ENCODE measurements at regions not wholly inside any gene's neighbourhood (a gene's known extent, or its start where the extent isn't known, plus 50 kb on each side); places are given as distances from the start of the nearest gene placed in this dataset.
A peak's percentile ranks its signal among the peaks of the same experiment; 100 is the strongest.
"Not testable (repeated sequence)": the region's sequence is repeated elsewhere in the genome, so short reads cannot be mapped to it uniquely, and the experiment has no call there.

GRCh38 chr7:115613836-115614235 is 416.7 kb downstream of the TFEC start:
- DNase-seq (ENCODE audit: low read depth): no peak
- in situ Hi-C loops (cut with HindIII; ENCODE audit: low pct_unique_long_range_greater_than_20kb, low sequenced_read_pairs): no loop called here

GRCh38 chr7:115603416-115603815 is 427.1 kb downstream of the TFEC start:
- no peak for DNase-seq (ENCODE audit: low read depth)

GRCh38 chr7:115600207-115600606 is 430.4 kb downstream of the TFEC start:
- no peak for DNase-seq (ENCODE audit: low read depth)
- in situ Hi-C loops (cut with HindIII; ENCODE audit: low pct_unique_long_range_greater_than_20kb, low sequenced_read_pairs): no loop called here

More at GRCh38 chr7:115603416-115603815, 427.1 kb downstream of the TFEC start:
- in situ Hi-C loops (cut with HindIII; ENCODE audit: low pct_unique_long_range_greater_than_20kb, low sequenced_read_pairs): no loop called here

GRCh38 chr7:115599184-115599583 is 431.4 kb downstream of the TFEC start:
- in situ Hi-C loops (cut with HindIII; ENCODE audit: low pct_unique_long_range_greater_than_20kb, low sequenced_read_pairs); DNase-seq (ENCODE audit: low read depth): not testable (repeated sequence)

- in situ Hi-C loops (cut with HindIII; ENCODE audit: low pct_unique_long_range_greater_than_20kb, low sequenced_read_pairs); DNase-seq (ENCODE audit: low read depth): not testable (repeated sequence)
Observed at GRCh38 chr7:115597220-115597619, 433.3 kb downstream of the TFEC start.

- no peak for DNase-seq (ENCODE audit: low read depth)
- in situ Hi-C loops (cut with HindIII; ENCODE audit: low pct_unique_long_range_greater_than_20kb, low sequenced_read_pairs): no loop called here
Observed at GRCh38 chr7:115593111-115593510, 437.5 kb downstream of the TFEC start.

GRCh38 chr7:115585015-115585718 is 445.4 kb downstream of the TFEC start:
- in situ Hi-C loops (cut with HindIII; ENCODE audit: low pct_unique_long_range_greater_than_20kb, low sequenced_read_pairs): no loop called here
- DNase-seq (ENCODE audit: low read depth): peak; percentile 30

- no peak for DNase-seq (ENCODE audit: low read depth)
- in situ Hi-C loops (cut with HindIII; ENCODE audit: low pct_unique_long_range_greater_than_20kb, low sequenced_read_pairs): no loop called here
Observed at GRCh38 chr7:115582956-115583355, 447.6 kb downstream of the TFEC start.

GRCh38 chr7:115578576-115578975 is 452.0 kb downstream of the TFEC start:
- no peak for DNase-seq (ENCODE audit: low read depth)
- in situ Hi-C loops (cut with HindIII; ENCODE audit: low pct_unique_long_range_greater_than_20kb, low sequenced_read_pairs): no loop called here

- in situ Hi-C loops (cut with HindIII; ENCODE audit: low pct_unique_long_range_greater_than_20kb, low sequenced_read_pairs): no loop called here
- DNase-seq (ENCODE audit: low read depth): no peak
Observed at GRCh38 chr7:115574681-115575291, 455.8 kb downstream of the TFEC start.

GRCh38 chr7:115572111-115572510 is 458.5 kb downstream of the TFEC start:
- in situ Hi-C loops (cut with HindIII; ENCODE audit: low pct_unique_long_range_greater_than_20kb, low sequenced_read_pairs): no loop called here
- no peak for DNase-seq (ENCODE audit: low read depth)

- in situ Hi-C loops (cut with HindIII; ENCODE audit: low pct_unique_long_range_greater_than_20kb, low sequenced_read_pairs): no loop called here
- no peak for DNase-seq (ENCODE audit: low read depth)
Observed at GRCh38 chr7:115561335-115562110, 469.0 kb downstream of the TFEC start.

- in situ Hi-C loops (cut with HindIII; ENCODE audit: low pct_unique_long_range_greater_than_20kb, low sequenced_read_pairs): no loop called here
- no peak for DNase-seq (ENCODE audit: low read depth)
Observed at GRCh38 chr7:115559877-115560276, 470.7 kb downstream of the TFEC start.

- in situ Hi-C loops (cut with HindIII; ENCODE audit: low pct_unique_long_range_greater_than_20kb, low sequenced_read_pairs): no loop called here
- DNase-seq (ENCODE audit: low read depth): no peak
Observed at GRCh38 chr7:115558161-115558560, 472.4 kb downstream of the TFEC start.

- DNase-seq (ENCODE audit: low read depth); in situ Hi-C loops (cut with HindIII; ENCODE audit: low pct_unique_long_range_greater_than_20kb, low sequenced_read_pairs): not testable (repeated sequence)
Observed at GRCh38 chr7:115557296-115557695, 473.3 kb downstream of the TFEC start.

GRCh38 chr7:115552766-115553165 is 477.8 kb downstream of the TFEC start:
- in situ Hi-C loops (cut with HindIII; ENCODE audit: low pct_unique_long_range_greater_than_20kb, low sequenced_read_pairs): no loop called here

GRCh38 chr7:115549910-115550309 is 480.7 kb downstream of the TFEC start:
- in situ Hi-C loops (cut with HindIII; ENCODE audit: low pct_unique_long_range_greater_than_20kb, low sequenced_read_pairs): no loop called here
- no peak for DNase-seq (ENCODE audit: low read depth)

More at GRCh38 chr7:115552766-115553165, 477.8 kb downstream of the TFEC start:
- no peak for DNase-seq (ENCODE audit: low read depth)

- DNase-seq (ENCODE audit: low read depth): no peak
- in situ Hi-C loops (cut with HindIII; ENCODE audit: low pct_unique_long_range_greater_than_20kb, low sequenced_read_pairs): no loop called here
Observed at GRCh38 chr7:115548756-115549155, 481.8 kb downstream of the TFEC start.

- DNase-seq (ENCODE audit: low read depth): no peak
- in situ Hi-C loops (cut with HindIII; ENCODE audit: low pct_unique_long_range_greater_than_20kb, low sequenced_read_pairs): no loop called here
Observed at GRCh38 chr7:115546790-115547189, 483.8 kb downstream of the TFEC start.
